ENCODE measurements at regions not wholly inside any gene's neighbourhood (a gene's known extent, or its start where the extent isn't known, plus 50 kb on each side); places are given as distances from the start of the nearest gene placed in this dataset.

DNA sequence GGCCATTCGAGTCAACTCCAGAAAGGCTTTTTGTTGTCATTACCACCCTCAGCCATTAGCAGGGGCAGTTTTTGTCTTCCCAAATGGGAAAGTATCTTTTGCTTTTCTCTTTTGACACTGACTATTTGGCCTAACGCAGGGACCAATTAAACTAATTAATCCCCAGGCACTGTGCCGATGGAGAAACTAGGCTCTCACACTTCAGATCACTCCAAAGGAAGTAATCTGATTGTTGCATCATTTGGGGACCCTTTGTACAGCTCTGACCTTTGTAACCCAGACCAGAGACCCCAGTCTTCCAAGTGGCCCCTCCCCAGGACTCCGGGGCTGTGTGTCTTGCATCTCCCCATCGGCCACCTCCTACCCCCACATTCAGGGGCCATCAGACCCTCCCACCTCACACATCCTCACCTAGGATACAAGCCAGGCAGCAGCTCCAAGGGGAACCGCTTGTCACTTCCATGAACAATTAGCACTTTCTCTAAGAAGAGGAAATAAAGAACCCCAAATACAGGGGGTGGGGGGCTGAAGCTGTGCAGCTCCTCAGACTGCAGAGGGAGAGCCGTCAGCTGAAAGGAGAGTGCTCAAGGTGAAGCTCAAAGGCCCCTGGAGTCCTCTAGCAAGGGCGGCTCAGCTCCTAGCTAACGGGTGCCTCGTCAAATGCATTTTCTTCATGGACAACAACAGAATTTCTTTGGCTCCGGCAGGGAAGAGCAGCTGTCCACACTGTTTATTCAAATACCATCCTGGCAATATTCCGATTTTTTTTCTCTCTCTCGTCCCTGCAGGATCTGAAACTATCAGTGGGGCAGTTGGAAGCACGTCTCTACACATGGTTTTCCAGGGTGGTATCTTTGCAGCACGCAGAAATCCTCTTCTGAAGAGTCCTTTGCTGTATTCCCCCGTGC, 64.3 kb upstream of the DIO3 start:
- Mint-ChIP-seq H3K4me1 (no peaks in the 10 kb centered on the region), H3K27ac (no peak overlapping the region), H3K36me3 (ENCODE audit: low read depth) (no peaks in the 10 kb centered on the region), H3K27me3 (peaks cover 4% of the 10 kb centered on the region), H3K4me3 (no peak overlapping the region), H3K9me3 (no peaks in the 10 kb centered on the region)
- no peak for DNase-seq
- ChIA-PET POLR2A (no interaction called here), CTCF (no interaction called here)

DNA sequence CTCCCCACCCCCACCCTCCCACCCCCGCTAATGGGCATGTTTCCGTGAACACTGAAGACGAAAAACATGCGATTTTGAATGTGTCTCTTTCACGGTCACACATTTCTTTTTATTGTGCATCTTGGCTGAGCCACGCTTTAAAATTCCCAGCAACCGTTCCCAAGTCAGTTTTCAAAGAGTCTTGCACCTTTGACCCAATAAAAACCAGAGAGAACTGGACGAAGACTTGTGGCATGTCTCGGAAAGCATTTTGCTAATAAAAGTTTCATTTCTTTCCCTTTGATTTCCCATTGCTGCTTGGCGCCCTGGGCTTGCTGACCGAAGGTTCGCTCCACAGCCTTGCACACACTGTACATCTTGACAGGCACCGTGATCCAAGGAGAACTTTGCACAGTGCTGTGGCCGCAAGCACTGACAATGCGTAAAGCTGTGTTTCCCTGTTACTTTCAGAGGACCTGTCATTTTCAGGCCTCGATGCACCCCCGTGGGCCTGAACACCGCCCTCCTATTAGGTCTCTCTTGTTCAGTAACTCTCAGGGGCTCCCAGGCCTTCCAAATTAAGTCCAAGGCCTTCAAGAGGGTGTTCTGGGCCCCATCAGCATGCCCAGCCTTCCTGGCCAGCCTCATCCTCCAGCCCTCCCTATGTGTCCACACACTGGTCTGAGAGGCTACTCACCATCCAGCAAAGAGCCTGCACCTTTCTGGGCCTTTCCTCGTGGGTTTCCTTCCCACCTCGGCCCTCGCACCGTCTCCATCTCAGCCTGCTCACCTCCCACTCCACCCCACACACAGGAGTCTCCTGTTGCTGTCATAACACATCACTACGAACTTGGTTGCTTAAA, 63.4 kb upstream of the DIO3 start:
- no peak for DNase-seq
- ChIA-PET CTCF (no interaction called here), POLR2A (no interaction called here)
- peaks cover 4% of the 10 kb centered on the region for H3K27me3 Mint-ChIP-seq
- H3K9me3 Mint-ChIP-seq = no peaks in the 10 kb centered on the region
- no peak overlapping the region for H3K27ac Mint-ChIP-seq
- H3K4me1 Mint-ChIP-seq = no peaks in the 10 kb centered on the region
- no peaks in the 10 kb centered on the region for H3K36me3 Mint-ChIP-seq (ENCODE audit: low read depth)
- H3K4me3 Mint-ChIP-seq = no peak overlapping the region

DNA sequence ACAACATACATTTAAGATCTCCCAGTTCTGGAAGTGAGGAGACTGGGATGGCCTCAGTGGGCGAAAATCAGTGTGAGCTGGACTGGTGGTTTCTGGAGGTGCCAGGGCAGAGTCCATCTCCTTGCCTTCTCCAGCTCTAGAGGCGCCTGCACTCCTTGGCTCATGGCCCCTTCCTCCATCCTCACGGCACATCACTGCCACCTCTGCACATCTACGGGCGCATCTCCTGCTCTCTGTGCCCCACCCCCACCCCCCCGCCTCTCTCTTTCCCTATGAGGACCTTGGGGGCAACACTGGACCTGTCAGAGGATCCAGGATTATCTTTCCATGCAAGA, 62.8 kb upstream of the DIO3 start:
- CTCF ChIA-PET = no interaction called here
- H3K27ac Mint-ChIP-seq = no peak overlapping the region
- H3K27me3 Mint-ChIP-seq = peaks cover 4% of the 10 kb centered on the region
- POLR2A ChIA-PET = interaction anchor here (0.5 kb wide), 1 partner anchor 129 kb away, joined by 3 read pairs; no protein-coding TSS in a partner anchor
- no peaks in the 10 kb centered on the region for H3K4me1 Mint-ChIP-seq
- no peak overlapping the region for H3K4me3 Mint-ChIP-seq
- no peaks in the 10 kb centered on the region for H3K9me3 Mint-ChIP-seq
- H3K36me3 Mint-ChIP-seq (ENCODE audit: low read depth) = no peaks in the 10 kb centered on the region
- no peak for DNase-seq

DNA sequence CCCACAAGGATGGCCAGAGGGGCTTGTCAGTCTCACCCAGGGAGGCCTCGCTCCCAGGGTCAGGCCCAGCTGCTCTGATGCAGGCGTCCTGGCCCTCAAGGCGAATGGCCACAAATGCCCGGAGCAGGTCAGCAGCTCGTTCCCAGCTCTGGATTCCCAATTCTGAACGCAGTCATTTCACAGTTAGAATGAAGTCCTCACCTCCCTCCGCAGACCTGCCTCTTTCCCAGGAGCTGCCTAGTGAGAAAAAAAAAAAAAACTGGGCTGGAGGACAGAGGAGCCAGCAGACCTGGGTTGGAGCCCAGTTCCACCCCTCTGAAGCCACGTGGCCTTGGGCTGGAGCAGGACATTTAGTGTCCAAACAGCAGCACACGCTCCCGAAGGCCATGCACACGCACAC, 62.2 kb upstream of the DIO3 start:
- no peaks in the 10 kb centered on the region for H3K4me1 Mint-ChIP-seq
- H3K27ac Mint-ChIP-seq = no peak overlapping the region
- POLR2A ChIA-PET = interaction anchor here (0.5 kb wide), 1 partner anchor 129 kb away, joined by 3 read pairs; no protein-coding TSS in a partner anchor
- H3K36me3 Mint-ChIP-seq (ENCODE audit: low read depth) = no peaks in the 10 kb centered on the region
- no peaks in the 10 kb centered on the region for H3K9me3 Mint-ChIP-seq
- CTCF ChIA-PET = no interaction called here
- H3K27me3 Mint-ChIP-seq = peaks cover 2% of the 10 kb centered on the region
- H3K4me3 Mint-ChIP-seq = no peak overlapping the region
- no peak for DNase-seq

DNA sequence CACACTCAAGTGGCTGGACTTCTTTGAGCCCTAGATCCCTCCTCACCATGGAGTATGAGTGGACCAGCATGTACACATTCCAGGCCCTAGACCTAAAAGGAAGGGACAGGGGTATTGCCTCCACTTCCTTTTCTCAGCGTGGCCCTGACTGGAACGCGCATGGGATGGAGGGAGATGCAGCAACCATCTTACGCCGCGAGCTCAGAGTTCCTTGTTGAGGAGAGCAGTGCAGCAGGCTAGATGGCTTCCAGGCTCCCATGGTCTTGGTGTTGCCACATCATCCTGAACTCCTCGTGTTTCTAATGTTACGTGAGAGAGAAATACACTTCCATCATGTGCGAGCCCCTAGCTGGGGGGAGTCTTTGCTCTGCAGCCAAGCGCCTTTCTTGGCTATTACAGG, 61.8 kb upstream of the DIO3 start:
- ChIA-PET POLR2A (no interaction called here), CTCF (no interaction called here)
- H3K4me1 Mint-ChIP-seq = no peaks in the 10 kb centered on the region
- no peaks in the 10 kb centered on the region for H3K36me3 Mint-ChIP-seq (ENCODE audit: low read depth)
- H3K27me3 Mint-ChIP-seq = no peaks in the 10 kb centered on the region
- no peak for DNase-seq
- H3K27ac Mint-ChIP-seq = no peak overlapping the region
- no peaks in the 10 kb centered on the region for H3K9me3 Mint-ChIP-seq
- H3K4me3 Mint-ChIP-seq = no peak overlapping the region

DNA sequence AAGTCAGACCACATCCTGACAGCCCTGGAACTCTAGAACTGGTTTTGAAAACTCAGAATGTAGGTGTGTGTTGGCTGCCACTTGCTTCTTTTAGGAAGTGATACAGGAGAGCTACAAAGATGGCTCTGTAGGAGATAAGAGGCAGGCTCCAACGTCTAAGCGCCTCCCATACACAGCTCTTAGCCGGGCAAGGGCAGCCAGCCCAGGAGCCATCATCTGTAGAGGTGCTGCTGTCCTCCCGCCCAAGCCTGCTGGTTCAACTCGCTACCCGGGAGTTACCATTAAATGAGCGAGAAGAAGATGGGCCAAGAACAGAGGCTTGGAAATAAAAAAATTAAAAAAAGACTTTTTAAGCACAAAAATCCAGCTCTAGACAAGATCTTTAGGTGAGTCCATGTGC, 61.2 kb upstream of the DIO3 start:
- Mint-ChIP-seq H3K27ac (no peak overlapping the region), H3K27me3 (no peaks in the 10 kb centered on the region), H3K9me3 (no peaks in the 10 kb centered on the region), H3K4me3 (no peak overlapping the region), H3K36me3 (ENCODE audit: low read depth) (no peaks in the 10 kb centered on the region), H3K4me1 (no peaks in the 10 kb centered on the region)
- CTCF ChIA-PET = no interaction called here
- no peak for DNase-seq
- POLR2A ChIA-PET = no interaction called here

DNA sequence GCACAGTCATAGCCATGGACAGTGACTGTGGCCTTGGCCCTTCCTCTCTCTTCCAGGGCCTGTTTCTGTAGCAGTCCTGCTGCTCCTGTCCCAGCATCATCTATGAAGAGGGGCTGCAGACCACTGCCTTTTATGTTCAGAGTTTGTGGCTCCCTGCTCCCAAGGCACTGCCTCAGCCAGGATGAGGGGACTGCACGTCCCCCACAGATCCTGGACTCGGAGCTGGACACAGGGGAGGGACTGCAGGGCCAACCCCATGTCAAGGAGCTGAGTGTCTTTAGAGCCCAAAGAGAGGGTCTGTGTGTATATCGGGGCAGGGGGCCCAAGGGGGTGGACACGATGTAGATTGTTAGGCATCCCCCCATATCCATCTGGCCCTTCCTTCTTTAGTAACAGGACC, 60.6 kb upstream of the DIO3 start:
- H3K27ac Mint-ChIP-seq = no peak overlapping the region
- ChIA-PET POLR2A (no interaction called here), CTCF (no interaction called here)
- H3K4me3 Mint-ChIP-seq = no peak overlapping the region
- H3K4me1 Mint-ChIP-seq = no peaks in the 10 kb centered on the region
- H3K27me3 Mint-ChIP-seq = no peaks in the 10 kb centered on the region
- no peaks in the 10 kb centered on the region for H3K36me3 Mint-ChIP-seq (ENCODE audit: low read depth)
- DNase-seq = no peak
- H3K9me3 Mint-ChIP-seq = no peaks in the 10 kb centered on the region

DNA sequence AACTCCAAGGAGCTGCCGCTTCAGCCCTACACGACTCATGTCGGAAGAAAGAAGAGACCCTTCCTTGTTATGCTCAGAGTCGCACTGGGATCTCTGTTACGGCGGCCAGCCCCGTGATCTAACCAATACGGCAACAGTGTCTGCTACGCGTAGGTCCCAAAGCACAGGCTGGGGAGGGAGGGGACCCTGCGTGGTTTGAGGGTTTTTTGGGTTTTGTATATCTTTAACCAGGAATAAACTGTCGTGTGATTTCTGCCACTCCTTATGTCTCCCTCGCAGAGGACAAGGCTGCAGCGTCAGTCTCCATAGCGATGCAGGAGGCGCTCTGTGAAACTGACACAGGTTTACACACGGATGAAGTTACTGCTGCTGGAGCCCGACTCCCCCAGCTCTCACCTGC, 60.0 kb upstream of the DIO3 start:
- H3K4me1 Mint-ChIP-seq = no peaks in the 10 kb centered on the region
- no peak overlapping the region for H3K4me3 Mint-ChIP-seq
- H3K36me3 Mint-ChIP-seq (ENCODE audit: low read depth) = no peaks in the 10 kb centered on the region
- POLR2A ChIA-PET = interaction anchor here (0.6 kb wide), 1 partner anchor 754 kb away, joined by 3 read pairs; no protein-coding TSS in a partner anchor
- H3K9me3 Mint-ChIP-seq = no peaks in the 10 kb centered on the region
- CTCF ChIA-PET = no interaction called here
- no peaks in the 10 kb centered on the region for H3K27me3 Mint-ChIP-seq
- DNase-seq = no peak
- no peak overlapping the region for H3K27ac Mint-ChIP-seq

DNA sequence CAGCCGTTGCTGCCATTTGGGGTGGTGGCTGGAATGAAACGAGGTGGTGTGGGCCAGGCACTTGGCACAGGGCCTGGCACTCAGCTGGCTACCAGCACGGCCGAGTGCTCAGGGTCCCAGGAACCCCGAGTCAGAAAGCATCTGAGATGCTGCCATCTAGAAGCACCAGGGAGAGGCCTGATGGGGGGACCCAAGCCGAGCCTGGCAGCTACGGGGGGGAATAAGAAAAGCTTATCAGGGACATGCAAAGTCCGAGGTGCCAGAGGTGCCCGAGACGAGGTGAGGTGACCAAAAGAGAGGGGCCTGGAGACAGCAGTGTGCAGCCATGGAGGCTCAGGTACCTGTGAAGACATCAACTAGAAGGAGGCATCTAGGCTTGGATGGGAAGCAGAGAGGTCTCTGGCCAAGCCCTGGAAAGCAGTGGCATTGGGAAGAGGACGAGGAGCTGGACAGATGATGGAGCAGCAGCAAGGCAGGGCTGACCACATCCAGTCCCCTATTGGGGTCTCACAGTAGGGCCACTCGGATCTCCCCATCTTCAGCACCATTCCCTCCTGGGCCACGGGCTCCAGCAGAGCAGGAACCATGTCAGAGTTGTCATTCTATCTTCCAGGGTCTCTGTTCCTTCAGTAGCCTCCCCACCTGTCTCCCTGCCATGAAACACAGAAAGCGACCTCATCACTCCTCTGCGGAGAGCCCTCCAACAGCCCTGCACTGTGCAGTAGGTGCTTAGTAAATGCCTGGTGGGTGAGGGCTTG, 59.3 kb upstream of the DIO3 start:
- Mint-ChIP-seq H3K4me3 (no peak overlapping the region), H3K36me3 (ENCODE audit: low read depth) (no peaks in the 10 kb centered on the region), H3K9me3 (no peaks in the 10 kb centered on the region), H3K4me1 (no peaks in the 10 kb centered on the region), H3K27me3 (no peaks in the 10 kb centered on the region), H3K27ac (no peak overlapping the region)
- DNase-seq = no peak
- POLR2A ChIA-PET = interaction anchor here (0.6 kb wide), 1 partner anchor 754 kb away, joined by 3 read pairs; no protein-coding TSS in a partner anchor
- CTCF ChIA-PET = no interaction called here

DNA sequence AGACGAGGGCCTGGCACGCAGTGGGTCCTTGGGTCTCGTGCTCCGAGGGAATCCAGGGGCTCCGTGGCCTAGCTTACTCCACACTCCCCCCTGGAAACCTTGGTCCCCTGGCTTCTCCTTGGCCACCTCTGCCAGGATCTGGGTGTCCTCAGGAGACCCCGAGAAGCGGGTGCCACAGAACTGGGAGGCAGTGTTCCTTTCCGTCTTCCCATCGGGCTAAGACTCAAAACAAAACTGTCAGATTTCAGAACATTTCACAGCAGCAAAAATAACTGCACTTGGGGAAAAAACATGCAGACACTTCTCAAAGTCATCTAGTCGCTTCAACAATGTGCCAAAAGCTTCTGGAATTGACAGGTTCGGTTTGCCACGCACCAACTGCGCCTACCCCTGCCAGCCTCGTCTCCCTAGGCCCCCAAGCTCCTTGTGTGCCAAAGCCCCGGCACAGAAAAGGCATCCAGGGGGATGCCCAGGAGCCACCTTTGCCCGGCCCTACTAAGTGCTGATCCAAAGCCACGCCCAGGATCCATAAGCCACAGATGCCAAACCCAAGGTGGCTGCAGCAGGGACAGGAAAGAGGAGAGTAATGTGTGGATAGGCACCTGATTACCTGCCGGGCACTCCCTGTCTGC, 58.4 kb upstream of the DIO3 start:
- H3K27me3 Mint-ChIP-seq = no peaks in the 10 kb centered on the region
- H3K9me3 Mint-ChIP-seq = no peaks in the 10 kb centered on the region
- POLR2A ChIA-PET = no interaction called here
- CTCF ChIA-PET = no interaction called here
- no peak overlapping the region for H3K4me3 Mint-ChIP-seq
- H3K27ac Mint-ChIP-seq = no peak overlapping the region
- DNase-seq = no peak
- H3K36me3 Mint-ChIP-seq (ENCODE audit: low read depth) = no peaks in the 10 kb centered on the region
- no peaks in the 10 kb centered on the region for H3K4me1 Mint-ChIP-seq

DNA sequence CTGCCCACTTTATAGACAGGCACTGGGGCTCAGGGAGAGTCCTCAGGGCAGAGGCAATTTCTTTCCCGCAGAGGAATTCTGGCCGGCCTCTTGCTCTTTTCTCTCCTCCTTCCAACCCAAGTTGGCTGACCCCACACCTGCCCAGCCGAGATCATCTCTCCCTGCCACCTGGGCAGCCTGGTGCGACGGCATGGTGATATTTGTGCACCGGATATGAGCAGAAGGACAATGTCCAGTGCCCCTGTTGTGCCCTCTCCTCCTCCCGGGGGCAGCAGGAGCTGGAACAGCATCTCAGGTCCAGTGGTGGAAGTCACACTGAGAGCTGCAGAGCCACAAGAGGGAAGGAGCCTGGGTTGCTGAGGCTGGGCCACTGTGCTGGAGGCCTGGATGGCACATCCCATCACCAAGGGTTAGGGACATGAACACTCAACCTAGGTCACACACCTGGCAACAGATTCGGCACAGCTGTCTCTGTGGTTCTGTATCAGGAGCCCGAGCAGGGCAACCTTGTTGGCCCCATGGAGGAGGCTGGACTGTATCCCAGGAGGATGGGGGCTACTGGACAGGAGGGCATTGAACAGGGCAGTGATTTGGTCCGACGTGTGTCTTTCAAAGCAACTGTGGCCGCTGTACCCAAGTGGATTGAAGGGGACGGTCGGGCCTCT, 57.7 kb upstream of the DIO3 start:
- POLR2A ChIA-PET = no interaction called here
- Mint-ChIP-seq H3K27me3 (no peaks in the 10 kb centered on the region), H3K27ac (no peak overlapping the region), H3K9me3 (no peaks in the 10 kb centered on the region), H3K36me3 (ENCODE audit: low read depth) (no peaks in the 10 kb centered on the region), H3K4me3 (no peak overlapping the region), H3K4me1 (no peaks in the 10 kb centered on the region)
- DNase-seq = no peak
- CTCF ChIA-PET = no interaction called here

DNA sequence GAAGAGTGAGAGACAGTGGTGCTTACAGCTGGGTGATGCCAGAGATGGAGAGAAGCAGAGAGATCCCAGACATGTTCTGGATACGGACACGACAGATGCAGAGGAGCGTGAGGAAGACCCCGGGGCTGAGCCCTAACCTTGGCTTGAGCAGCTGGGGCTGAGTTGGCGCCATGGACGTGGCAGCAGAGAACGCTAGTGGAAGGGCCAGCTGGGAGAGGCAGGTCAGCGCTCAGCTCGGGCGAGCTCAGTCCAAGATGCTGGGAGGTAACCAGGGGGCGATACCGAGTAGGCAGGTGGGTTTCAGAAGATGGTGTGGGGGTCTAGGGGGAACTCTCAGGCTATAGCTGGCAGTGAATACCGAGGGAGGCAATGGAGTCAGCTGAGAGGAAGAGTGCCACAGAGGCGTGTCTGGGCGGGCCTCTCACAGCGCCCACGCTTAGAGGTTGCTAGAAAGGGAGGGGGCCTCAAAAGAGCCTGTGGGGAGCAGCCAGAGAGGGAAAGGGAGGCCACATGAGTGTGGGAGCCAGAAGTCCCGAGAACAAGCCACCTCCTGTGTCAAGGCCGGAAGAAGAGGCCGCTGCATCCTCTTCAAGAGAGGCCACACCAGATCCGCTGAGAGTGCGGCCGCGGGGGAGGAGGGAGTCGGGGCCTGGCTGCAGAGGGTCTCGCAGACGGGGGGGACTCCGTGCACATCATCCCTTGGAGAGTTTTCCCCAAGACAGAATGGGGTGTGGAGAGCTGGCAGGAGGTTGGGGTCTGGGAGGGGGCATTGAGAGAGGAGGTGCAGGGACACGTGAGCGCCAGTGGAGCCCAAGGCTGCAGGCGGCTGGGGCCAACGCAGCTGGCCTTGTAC, 57.0 kb upstream of the DIO3 start:
- H3K27ac Mint-ChIP-seq = no peak overlapping the region
- POLR2A ChIA-PET = no interaction called here
- no peak for DNase-seq
- H3K36me3 Mint-ChIP-seq (ENCODE audit: low read depth) = no peaks in the 10 kb centered on the region
- no peaks in the 10 kb centered on the region for H3K4me1 Mint-ChIP-seq
- CTCF ChIA-PET = no interaction called here
- no peak overlapping the region for H3K4me3 Mint-ChIP-seq
- H3K27me3 Mint-ChIP-seq = no peaks in the 10 kb centered on the region
- H3K9me3 Mint-ChIP-seq = no peaks in the 10 kb centered on the region

All from activated CD4-positive, alpha-beta memory T cell treated with anti-CD3 and anti-CD28 coated beads, Interleukin-2, amount 10 ng/mL, durations not matched to agents 7 days and 5 days (primary cell).